Stimulated activated CD4-positive, alpha-beta T cell treated with anti-CD3 and anti-CD28 coated beads, Interleukin-4, amount 100 ng/mL, for 48 hours (primary cell): ENCODE measurements at regions not wholly inside any gene's neighbourhood (a gene's known extent, or its start where the extent isn't known, plus 50 kb on each side); places are given as distances from the start of the nearest gene placed in this dataset.
"Not testable (repeated sequence)": the region's sequence is repeated elsewhere in the genome, so short reads cannot be mapped to it uniquely, and the experiment has no call there.

Experiments
- DNase-seq, 2 donors: peaks; one replicate each; pipeline ENCODE4 v3.0.0-alpha.2; 2020; ENCODE audit warnings: low read depth in 2 of 2

DNA sequence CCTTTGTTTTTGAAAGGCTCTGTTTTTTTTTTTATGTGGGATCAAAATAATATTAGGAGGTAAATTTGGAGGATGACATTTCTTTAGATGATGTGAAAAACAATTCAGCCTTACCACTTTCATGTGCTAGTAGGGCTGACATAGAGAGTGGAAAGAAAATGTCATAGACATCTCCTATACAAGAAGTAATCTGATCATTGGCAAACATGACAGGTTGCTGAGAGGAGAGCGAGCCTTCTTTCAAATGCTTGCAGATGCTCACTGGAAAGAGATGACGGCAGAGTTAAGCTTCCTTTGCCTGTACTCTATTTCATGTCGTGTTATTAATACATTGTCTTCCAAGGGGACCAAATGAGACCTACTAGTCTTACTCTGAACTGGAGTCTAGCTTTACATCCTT is 160.1 kb upstream of the DAP start:
- DNase-seq: no peak

- no peak for DNase-seq
Measured at GRCh38 chr5:10920400-10920799, 159.4 kb upstream of the DAP start.

DNA sequence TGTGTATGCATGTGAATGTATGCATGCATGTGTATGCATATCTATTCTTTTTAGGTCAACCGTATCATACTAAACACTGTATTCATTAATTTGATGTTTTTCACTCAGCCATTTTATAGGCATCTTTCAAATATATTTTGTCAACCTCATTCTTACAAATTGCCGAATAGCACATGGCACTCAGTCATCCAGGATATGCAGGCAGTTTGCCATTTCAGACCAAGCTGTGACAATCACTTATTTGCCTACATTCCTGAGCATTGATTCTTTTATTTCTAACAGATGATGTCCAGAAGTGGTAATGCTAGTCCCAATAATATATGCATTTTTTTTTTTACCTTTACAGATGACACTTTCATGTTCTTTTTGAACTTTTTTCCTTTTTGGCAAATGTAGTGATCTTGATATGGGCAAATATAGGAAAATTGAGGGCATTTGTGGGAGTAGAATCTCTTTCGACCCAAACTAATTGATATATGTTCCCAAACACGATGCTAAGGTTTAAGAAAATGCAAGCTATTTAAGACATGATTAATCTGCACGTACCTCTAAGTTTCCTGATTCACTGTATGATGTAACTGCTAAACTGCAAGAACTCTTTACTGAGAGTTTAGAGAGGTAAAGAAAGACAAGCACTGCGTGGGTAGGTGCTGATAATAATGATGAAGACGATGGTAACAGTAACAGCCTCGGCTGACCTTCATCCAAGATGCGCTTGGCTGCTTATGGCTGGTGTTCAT is 153.9 kb upstream of the DAP start:
- DNase-seq: no peak

DNA sequence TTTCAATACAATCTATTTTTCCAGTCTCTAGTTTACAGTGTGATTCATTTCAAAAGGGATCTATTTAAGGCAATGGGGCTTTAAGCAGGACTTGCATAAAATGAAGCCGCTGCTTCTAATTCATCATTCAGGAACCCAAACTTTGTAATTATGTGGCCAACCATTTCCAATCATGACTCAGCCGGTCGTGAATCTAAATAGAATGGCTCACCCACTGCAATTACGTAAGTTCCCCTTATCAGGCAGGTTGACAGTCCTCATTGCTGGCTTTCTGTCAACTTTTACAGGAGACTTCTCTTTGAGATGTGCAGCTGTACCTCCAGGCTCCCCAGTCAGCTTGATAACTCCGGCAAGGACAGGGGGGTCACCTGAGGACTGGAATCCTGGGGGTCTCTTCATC is 152.8 kb upstream of the DAP start:
- DNase-seq: no peak

GRCh38 chr5:10913181-10913810 is 152.3 kb upstream of the DAP start:
- no peak for DNase-seq

DNA sequence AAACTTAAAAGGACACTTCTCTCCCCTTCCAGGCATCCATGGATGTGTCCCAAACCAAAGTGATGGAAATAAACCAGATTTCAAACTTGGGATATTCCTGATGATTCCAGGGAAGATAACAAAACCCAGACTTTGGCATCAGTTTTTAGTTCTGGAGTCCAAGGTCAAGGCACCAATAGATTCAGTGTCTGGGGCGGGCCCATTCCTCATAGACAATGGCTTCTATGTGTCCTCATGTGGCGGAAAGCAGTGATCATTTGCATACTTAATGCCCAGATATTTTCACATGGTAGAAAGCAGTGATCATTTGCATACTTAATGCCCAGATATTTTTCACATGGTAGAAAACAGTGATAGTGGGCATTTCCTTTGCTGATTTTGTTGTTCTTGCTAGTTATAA is 151.4 kb upstream of the DAP start:
- no peak for DNase-seq

- DNase-seq: no peak
Measured at GRCh38 chr5:10910261-10910660, 149.2 kb upstream of the DAP start.

DNA sequence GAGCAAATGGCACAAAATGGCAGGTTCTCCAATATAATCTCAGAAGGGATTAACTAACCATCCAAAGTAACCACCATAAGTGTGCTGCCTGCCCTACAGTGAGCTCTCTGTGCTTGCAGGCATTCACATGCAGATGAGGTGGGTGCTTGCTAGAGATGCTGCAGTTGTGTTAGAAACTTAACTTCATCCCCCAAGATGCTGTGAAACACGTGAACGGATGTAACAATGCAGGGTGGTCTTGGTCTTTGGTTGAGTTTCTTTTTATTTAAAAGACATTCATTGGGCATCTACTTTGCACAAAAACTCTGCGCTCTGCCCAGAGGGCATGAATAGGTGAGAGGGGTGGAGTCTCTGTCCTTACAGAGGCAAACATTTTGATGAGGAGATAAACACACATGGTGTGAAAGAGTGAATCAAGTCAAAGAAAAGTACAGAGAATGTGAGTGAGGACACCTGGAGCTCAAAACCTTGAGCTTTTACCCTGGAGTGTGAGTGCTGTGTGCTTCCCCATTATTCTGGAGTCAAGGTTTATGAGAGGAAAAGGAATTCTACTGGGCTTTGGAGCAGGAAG is 143.9 kb upstream of the DAP start:
- no peak for DNase-seq

GRCh38 chr5:10903786-10904560 is 142.9 kb upstream of the DAP start:
- no peak for DNase-seq

DNA sequence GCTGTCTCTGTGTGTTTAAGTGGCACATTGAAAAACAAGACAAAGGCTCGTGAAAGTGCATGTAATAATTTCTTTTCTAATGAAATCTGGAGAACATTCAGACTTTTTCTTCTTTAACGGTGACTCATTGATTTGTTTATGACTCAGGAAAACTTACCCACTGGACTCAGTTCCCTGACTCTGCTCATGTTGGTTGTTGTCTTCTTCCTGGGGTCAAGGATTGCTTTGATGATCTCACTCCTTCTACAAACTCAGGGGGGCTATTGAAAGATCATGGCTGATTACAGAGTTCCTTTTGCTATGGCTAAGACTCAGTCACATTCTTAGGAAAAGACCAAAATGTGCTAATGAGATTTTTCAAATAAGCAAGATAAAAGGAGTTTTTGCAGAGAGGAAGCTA is 141.1 kb upstream of the DAP start:
- DNase-seq: no peak

- DNase-seq: no peak
Measured at GRCh38 chr5:10898514-10898913, 137.5 kb upstream of the DAP start.

- DNase-seq: no peak
Measured at GRCh38 chr5:10896016-10896415, 135.0 kb upstream of the DAP start.

DNA sequence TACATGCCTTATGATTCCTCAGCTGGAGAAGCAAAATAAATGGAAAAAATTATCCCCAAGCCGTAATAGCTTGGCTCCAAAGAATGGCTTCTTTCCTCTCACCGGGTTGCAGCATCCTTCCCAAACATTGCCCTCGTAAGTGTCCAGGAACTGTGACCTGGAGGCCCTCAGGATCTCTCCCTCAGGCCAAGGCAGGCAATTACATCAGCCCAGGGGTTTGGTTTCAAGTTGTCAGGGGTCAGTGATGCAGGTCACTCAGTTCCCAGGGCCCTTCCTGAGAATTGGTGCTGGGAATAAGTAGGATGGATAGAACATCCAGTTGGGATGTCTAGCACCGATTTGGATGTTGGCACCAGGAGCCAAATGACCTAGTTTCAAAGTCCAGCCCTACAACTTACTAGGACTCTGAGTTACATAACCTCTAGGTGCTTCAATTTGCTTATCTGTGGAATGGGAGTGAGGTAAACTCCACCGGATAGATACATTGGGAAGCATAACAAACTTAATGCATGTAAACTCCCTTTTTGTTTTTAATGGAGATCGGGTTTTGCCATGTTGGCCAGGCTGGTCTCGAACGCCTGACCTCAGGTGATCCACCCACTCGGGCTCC is 133.5 kb upstream of the DAP start:
- no peak for DNase-seq

DNA sequence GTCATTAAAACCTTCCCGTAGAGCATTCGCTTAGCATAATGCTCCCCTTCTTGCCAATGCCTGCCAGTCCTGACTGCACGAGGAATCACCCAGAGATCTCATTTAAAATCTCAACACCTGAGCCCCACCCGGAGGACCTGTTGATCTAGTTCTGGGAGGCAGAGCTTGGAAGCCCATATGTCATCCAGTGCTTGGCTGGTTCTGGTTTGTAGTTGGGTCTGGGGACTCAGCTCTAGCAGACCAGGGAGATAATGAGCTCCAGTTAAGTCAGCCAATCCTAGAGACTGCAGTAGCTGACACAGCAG is 131.8 kb upstream of the DAP start:
- DNase-seq: no peak

GRCh38 chr5:10892147-10892910 is 131.3 kb upstream of the DAP start:
- no peak for DNase-seq

DNA sequence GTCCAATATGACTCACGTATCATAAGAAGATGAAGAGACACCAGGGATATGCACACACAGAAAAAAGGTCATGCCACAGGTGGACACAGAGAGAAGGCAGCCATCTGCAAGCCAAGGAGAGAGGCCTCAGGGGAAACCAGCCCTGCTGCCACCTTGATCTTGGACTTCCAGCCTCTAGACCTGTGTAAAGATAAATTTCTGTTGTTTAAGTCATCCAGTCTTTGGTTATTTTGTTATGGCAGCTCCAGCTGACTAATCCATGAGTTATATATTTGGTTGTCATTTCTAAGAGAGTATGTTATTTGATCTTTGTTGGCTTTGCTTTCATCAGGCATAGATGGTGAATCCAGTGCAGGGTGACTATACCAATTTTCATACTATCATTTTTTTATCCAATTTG is 130.2 kb upstream of the DAP start:
- no peak for DNase-seq

DNA sequence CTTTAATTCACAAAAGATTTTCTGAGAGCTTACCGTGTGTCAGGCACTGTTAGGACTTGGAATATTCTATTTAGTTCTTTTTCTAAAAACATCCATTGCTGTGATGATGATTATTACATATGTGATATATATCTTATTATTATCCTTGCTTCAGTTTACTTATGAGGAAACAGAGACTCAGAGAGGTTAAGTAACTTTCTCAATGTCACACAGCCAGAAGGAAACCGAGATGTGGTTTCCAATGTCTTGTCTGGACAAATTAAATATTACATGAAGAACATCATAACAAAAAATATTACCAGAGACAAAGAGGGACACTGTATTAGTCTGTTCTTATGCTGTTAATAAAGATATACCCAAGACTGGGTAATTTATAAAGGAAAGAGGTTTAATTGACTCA is 125.5 kb upstream of the DAP start:
- DNase-seq: no peak

DNA sequence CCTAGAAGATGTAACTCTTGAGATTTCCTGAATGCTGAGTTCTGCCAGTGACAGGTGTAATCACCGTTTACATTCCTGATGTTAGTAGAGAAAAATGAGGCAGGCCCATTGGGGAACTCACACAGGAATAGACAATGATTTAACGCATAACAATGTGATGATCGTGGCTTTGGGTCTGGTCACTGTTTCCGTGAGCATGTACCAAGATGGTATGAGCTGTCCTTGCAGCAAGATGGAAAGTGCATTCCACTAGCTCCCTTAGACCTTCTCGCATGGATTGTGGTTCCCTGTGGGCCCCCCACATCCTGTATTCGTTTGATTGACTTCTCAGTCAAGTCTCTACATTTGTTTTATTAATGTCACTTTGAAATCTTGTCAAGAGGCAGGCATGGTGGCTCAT is 124.0 kb upstream of the DAP start:
- no peak for DNase-seq

- not testable (repeated sequence) for DNase-seq
Measured at GRCh38 chr5:10883945-10884344, 122.9 kb upstream of the DAP start.

DNA sequence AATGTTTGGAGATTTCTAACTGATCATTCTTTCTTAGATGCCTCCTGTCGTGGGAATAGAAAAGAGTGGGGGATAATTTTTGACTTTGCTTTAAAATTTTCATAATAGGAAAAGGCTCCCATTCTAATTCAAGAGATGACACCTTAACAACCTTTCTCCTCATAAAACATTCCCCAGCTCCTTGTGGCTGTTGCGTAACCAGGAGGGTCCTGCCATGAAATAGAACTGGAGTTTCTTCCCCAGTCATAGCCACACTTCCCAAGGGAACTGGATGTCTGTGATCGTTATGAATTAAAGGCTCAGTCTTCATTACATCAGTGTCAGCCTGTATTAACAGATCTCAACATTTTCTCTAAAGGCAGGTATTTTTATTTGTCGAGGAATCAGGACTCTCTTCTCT is 119.9 kb upstream of the DAP start:
- DNase-seq: no peak

- DNase-seq: not testable (repeated sequence)
Measured at GRCh38 chr5:10876996-10877395, 116.0 kb upstream of the DAP start.
